A549 (cell line): ENCODE measurements at regions not wholly inside any gene's neighbourhood (a gene's known extent, or its start where the extent isn't known, plus 50 kb on each side); places are given as distances from the start of the nearest gene placed in this dataset.

Source experiments
- CTCF ChIP-seq: fragments of >200 bp; sonication (Bioruptor Twin); formaldehyde crosslinking; IDR thresholded peaks from 3 replicates; pipeline ENCODE4 v1.5.1; 2016
- EHF ChIP-seq: fragments of 250-450 bp; sonication (Bioruptor Pico); IDR thresholded peaks from 2 replicates; pipeline ENCODE4 v1.5.0; 2020; ENCODE audit warnings: mild to moderate bottlenecking
- EP300 ChIP-seq, 2 experiments: fragments of >200 bp; sonication (Bioruptor Twin); formaldehyde crosslinking; IDR thresholded peaks; 2 replicates in 1 of 2; 3 replicates in 1 of 2; pipeline ENCODE4 v1.6.1; 2016 to 2017
- HDAC2 ChIP-seq: fragments of 200-600 bp; sonication (generic); IDR thresholded peaks from 2 replicates; pipeline ENCODE4 v1.6.1; 2016
- MAFK ChIP-seq: fragments of 450-650 bp; IDR thresholded peaks from 2 replicates; pipeline ENCODE4 v1.6.1; 2014; ENCODE audit not compliant: partially characterized antibody
- MAZ ChIP-seq: fragments of 150-350 bp; IDR thresholded peaks from 2 replicates; pipeline ENCODE4 v1.6.1; 2014; ENCODE audit warnings: antibody characterized with exemption, low read depth, low read length, borderline replicate concordance
- POLR2A ChIP-seq: IDR thresholded peaks from 2 replicates; pipeline ENCODE4 v1.6.1; 2012; ENCODE audit warnings: mild to moderate bottlenecking, low read length
- RCOR1 ChIP-seq: fragments of 150-350 bp; IDR thresholded peaks from 2 replicates; pipeline ENCODE4 v1.6.1; 2014; ENCODE audit warnings: antibody characterized with exemption, low read length, low read depth
- REST ChIP-seq: fragments of 200-600 bp; sonication (generic); IDR thresholded peaks from 2 replicates; pipeline ENCODE4 v1.6.1; 2016; ENCODE audit warnings: antibody characterized with exemption, mild to moderate bottlenecking, moderate library complexity
- SMC3 ChIP-seq: fragments of >200 bp; sonication (Bioruptor Twin); formaldehyde crosslinking; IDR thresholded peaks from 3 replicates; pipeline ENCODE4 v1.6.1; 2018; ENCODE audit warnings: inconsistent platforms
- USF2 ChIP-seq: fragments of 450-650 bp; IDR thresholded peaks from 2 replicates; pipeline ENCODE4 v1.6.1; 2014; ENCODE audit warnings: antibody characterized with exemption
- ZC3H11A ChIP-seq: fragments of 450-650 bp; IDR thresholded peaks from 2 replicates; pipeline ENCODE4 v1.6.1; 2014; ENCODE audit warnings: antibody characterized with exemption, mild to moderate bottlenecking
- TF ChIP-seq, protein P1 (sequence below): fragments of >200 bp; sonication (Bioruptor Twin); formaldehyde crosslinking; IDR thresholded peaks from 3 replicates; pipeline ENCODE4 v1.6.1; 2016

DNA sequence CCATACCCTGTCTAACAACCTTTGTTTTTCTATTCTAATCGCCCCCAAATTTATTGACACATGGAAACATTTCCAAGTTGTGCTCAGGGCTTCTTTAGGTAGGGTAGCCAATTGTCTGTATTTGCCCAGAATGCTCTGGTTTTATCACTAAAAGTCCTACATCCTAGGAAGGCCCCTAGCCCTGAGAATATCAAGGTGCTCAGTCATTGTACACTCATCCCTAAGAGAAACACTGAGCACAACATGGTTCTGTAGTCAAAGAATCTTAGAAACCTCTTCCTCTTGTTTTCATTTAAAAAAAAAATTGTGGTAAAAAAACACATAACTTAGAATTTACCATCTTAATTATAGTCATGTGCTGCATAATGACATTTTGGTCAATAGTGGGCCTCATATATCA is 69.0 kb upstream of the BASP1 start:
- TF ChIP-seq CTCF, result no peak
- TF ChIP-seq, protein P1, sequence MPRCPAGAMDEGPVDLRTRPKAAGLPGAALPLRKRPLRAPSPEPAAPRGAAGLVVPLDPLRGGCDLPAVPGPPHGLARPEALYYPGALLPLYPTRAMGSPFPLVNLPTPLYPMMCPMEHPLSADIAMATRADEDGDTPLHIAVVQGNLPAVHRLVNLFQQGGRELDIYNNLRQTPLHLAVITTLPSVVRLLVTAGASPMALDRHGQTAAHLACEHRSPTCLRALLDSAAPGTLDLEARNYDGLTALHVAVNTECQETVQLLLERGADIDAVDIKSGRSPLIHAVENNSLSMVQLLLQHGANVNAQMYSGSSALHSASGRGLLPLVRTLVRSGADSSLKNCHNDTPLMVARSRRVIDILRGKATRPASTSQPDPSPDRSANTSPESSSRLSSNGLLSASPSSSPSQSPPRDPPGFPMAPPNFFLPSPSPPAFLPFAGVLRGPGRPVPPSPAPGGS, result no peak
- no peak for TF ChIP-seq EHF (CRISPR knock-in tag)
- TF ChIP-seq EP300 (IDR thresholded peaks at IDR 0.05), result no peak
- no peak for TF ChIP-seq USF2
- TF ChIP-seq MAZ, result no peak
- TF ChIP-seq POLR2A, result no peak
- no peak for TF ChIP-seq ZC3H11A
- no peak for TF ChIP-seq RCOR1
- no peak for TF ChIP-seq REST
- TF ChIP-seq HDAC2, result no peak
- TF ChIP-seq MAFK, result no peak
- no peak for TF ChIP-seq SMC3
